ENCODE measurements at regions not wholly inside any gene's neighbourhood (a gene's known extent, or its start where the extent isn't known, plus 50 kb on each side); places are given as distances from the start of the nearest gene placed in this dataset.
A peak's percentile ranks its signal among the peaks of the same experiment; 100 is the strongest.

- no peak for TF ChIP-seq CTCF (IDR thresholded peaks at IDR 0.05)
- TF ChIP-seq PBX3 (IDR thresholded peaks at IDR 0.05): no peak
- TF ChIP-seq ZBTB33 (IDR thresholded peaks at IDR 0.05; ENCODE audit: borderline replicate concordance, low read depth): no peak
- no peak for TF ChIP-seq MEF2A (IDR thresholded peaks at IDR 0.05; ENCODE audit: borderline replicate concordance, low read depth)
- TF ChIP-seq, protein P1, sequence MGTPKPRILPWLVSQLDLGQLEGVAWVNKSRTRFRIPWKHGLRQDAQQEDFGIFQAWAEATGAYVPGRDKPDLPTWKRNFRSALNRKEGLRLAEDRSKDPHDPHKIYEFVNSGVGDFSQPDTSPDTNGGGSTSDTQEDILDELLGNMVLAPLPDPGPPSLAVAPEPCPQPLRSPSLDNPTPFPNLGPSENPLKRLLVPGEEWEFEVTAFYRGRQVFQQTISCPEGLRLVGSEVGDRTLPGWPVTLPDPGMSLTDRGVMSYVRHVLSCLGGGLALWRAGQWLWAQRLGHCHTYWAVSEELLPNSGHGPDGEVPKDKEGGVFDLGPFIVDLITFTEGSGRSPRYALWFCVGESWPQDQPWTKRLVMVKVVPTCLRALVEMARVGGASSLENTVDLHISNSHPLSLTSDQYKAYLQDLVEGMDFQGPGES (IDR thresholded peaks at IDR 0.05; ENCODE audit: low read depth, low read length): no peak
- no peak for TF ChIP-seq SIN3A (IDR thresholded peaks at IDR 0.05; ENCODE audit: borderline replicate concordance, low read depth, low read length)
- TF ChIP-seq EZH2phosphoT487 (IDR thresholded peaks at IDR 0.05; ENCODE audit: borderline replicate concordance, low read depth): no peak
Measured at GRCh38 chr4:86493460-86493859, 100.7 kb upstream of the PTPN13 start (continued).

- Histone ChIP-seq H3K27me3 (ENCODE audit: insufficient read depth) (no peaks in the 10 kb centered on the region), H3K9me3 (no peaks in the 10 kb centered on the region), H3K9me2 (no peaks in the 10 kb centered on the region), H3K4me1 (ENCODE audit: control insufficient read depth in 1 of 2, insufficient read depth in 2 of 2, low read depth in 1 of 2, low read length in 1 of 2) (peaks cover 3 to 20% of the 10 kb centered on the region in 2 experiments; a peak in 3 of 4 replicates), H3K36me3 (replicated peaks in 1 of 2; ENCODE audit: control insufficient read depth in 1 of 2, insufficient read depth in 2 of 2, low read length in 1 of 2) (no peaks in the 10 kb centered on the region), H4K20me1 (ENCODE audit: insufficient read depth) (no peaks in the 10 kb centered on the region), H2AFZ (ENCODE audit: low read depth) (peak overlapping the region; percentile 76; the same call in 1 of the 2 replicates), H3F3A (replicated peaks; ENCODE audit: insufficient read depth) (no peaks in the 10 kb centered on the region), H3K9ac (no peak overlapping the region), H3K4me2 (no peak overlapping the region), H3K27ac (ENCODE audit: low read depth in 2 of 2, low read length in 1 of 2) (peak overlapping the region; percentile 33 to 34; a peak in 2 of 4 replicates), H3K79me2 (ENCODE audit: insufficient read depth) (no peaks in the 10 kb centered on the region), H3K4me3 (ENCODE audit: low read depth in 2 of 2, low read length in 1 of 2) (peak overlapping the region in 1 of 2 experiments; percentile 5; a peak in 1 of 4 replicates)
- CTCF ChIA-PET: interaction anchor here (0.6 to 9.9 kb wide), 51 partner anchors 8 to 1353 kb away, joined by 3 to 294 read pairs (median 4); partner anchors contain the start of genes AFF1, C4orf36 and PTPN13
- POLR2A ChIA-PET: no interaction called here
- WGBS (ENCODE audit: low lambda C conversion rate): 22% methylated on average over 5 of the region's 5 CpGs
- DNase-seq: peak; percentile 52
- TF ChIP-seq SMC3 (IDR thresholded peaks at IDR 0.05; ENCODE audit: low read depth, low read length) (peak; percentile 76), JUND (IDR thresholded peaks at IDR 0.05) (0 out of 2 replicates have a peak, but pooled peaks have one; percentile 14), RAD21 (IDR thresholded peaks at IDR 0.05; ENCODE audit: low read length) (peak; percentile 90), CTCF (IDR thresholded peaks at IDR 0.05) (peak; percentile 96), TCF12 (IDR thresholded peaks at IDR 0.05) (no peak)
Measured at GRCh38 chr4:86496094-86497080, 97.7 kb upstream of the PTPN13 start.

All from SK-N-SH (cell line).